Fibroblast of lung (primary cell): ENCODE measurements at regions not wholly inside any gene's neighbourhood (a gene's known extent, or its start where the extent isn't known, plus 50 kb on each side); places are given as distances from the start of the nearest gene placed in this dataset.

Experiments used
- CTCF ChIP-seq, 2 donors: IDR thresholded peaks in 1 of 2; conservative IDR thresholded peaks in 1 of 2; 1 replicate in 1 of 2; 2 replicates in 1 of 2; pipeline ENCODE4 v1.5.1; 2011 to 2012; ENCODE audit warnings: low read length in 2 of 2, control low read depth in 1 of 2, inconsistent platforms in 1 of 2, low read depth in 1 of 2, mild to moderate bottlenecking in 1 of 2
- EZH2 ChIP-seq: IDR thresholded peaks from 2 replicates; pipeline ENCODE4 v1.5.1; 2012; ENCODE audit warnings: low read length, control low read depth, mild to moderate bottlenecking; ENCODE audit errors: missing control alignments

- peak; percentile 36 to 50 for TF ChIP-seq CTCF (conservative IDR thresholded peaks at IDR 0.05 in 1 of 2, IDR thresholded peaks at IDR 0.05 in 1 of 2; ENCODE audit: low read depth in 1 of 2, low read length in 2 of 2)
- no peak for TF ChIP-seq EZH2
Observed at GRCh38 chr7:92988051-92988450, 129.7 kb downstream of the SAMD9 start.
